Panc1 (cell line): ENCODE measurements at regions not wholly inside any gene's neighbourhood (a gene's known extent, or its start where the extent isn't known, plus 50 kb on each side); places are given as distances from the start of the nearest gene placed in this dataset.

Source experiments
- ATAC-seq: fragments of 200-7000 bp; cut with Tn5 transposase; 2 replicates; pipeline ENCODE4 v1.9.1; 2020; ENCODE audit warnings: mild to moderate bottlenecking, moderate library complexity
- BruUV-seq: library from RNA; stranded (reverse); fragments of 400-500 nt; replicated peaks from 2 replicates; lab custom pipeline; 2021; lab: Mats Ljungman, UMichigan
- CTCF ChIA-PET: fragments of 300-600 bp; sonication (Branson Sonifier 250); formaldehyde crosslinking; loops from one replicate; lab custom pipeline; 2022; ENCODE audit warnings: antibody characterized with exemption; lab: Charles Lee
- POLR2A ChIA-PET: fragments of 300-600 bp; sonication (Branson Sonifier 250); formaldehyde crosslinking; loops from one replicate; lab custom pipeline; 2022; ENCODE audit warnings: antibody characterized with exemption; lab: Charles Lee
- DNase-seq: peaks from one replicate; pipeline ENCODE4 v3.0.0-alpha.2; 2010; ENCODE audit warnings: low read depth, low spot score
- H3K27ac ChIP-seq: 2 replicates; pipeline ENCODE4 v1.5.1; 2011; ENCODE audit warnings: mild to moderate bottlenecking, low read length, inconsistent platforms
- H3K27me3 ChIP-seq: fragments of 200-500 bp; sonication (Bioruptor generic); 2 replicates; pipeline ENCODE4 v1.6.0; 2014; ENCODE audit warnings: low read length, inconsistent platforms; ENCODE audit not compliant: control insufficient read depth, insufficient read depth
- H3K36me3 ChIP-seq: fragments of 200-500 bp; sonication (Bioruptor generic); 2 replicates; pipeline ENCODE4 v1.5.1; 2014; ENCODE audit warnings: inconsistent platforms, mild to moderate bottlenecking, low read length, moderate library complexity; ENCODE audit not compliant: control insufficient read depth, insufficient read depth
- H3K4me1 ChIP-seq: 2 replicates; pipeline ENCODE4 v1.5.1; 2011; ENCODE audit warnings: inconsistent platforms, mild to moderate bottlenecking, low read length, moderate library complexity; ENCODE audit not compliant: control insufficient read depth, insufficient read depth
- H3K4me3 ChIP-seq, 2 experiments: 2 replicates each; pipeline ENCODE4 v1.5.1; 2011 to 2012; ENCODE audit warnings: low read depth in 2 of 2, low read length in 2 of 2, mild to moderate bottlenecking in 2 of 2, inconsistent platforms in 1 of 2, moderate library complexity in 1 of 2
- H3K9me3 ChIP-seq: fragments of 200-500 bp; sonication (Bioruptor generic); 2 replicates; pipeline ENCODE4 v1.5.1; 2014; ENCODE audit warnings: low read depth, mild to moderate bottlenecking, inconsistent platforms, low read length, moderate library complexity; ENCODE audit not compliant: control insufficient read depth, insufficient read depth
- CTCF ChIP-seq: fragments of 450-650 bp; IDR thresholded peaks from 2 replicates; pipeline ENCODE4 v1.5.1; 2017; ENCODE audit warnings: mild to moderate bottlenecking
- POLR2AphosphoS5 ChIP-seq: IDR thresholded peaks from 2 replicates; pipeline ENCODE4 v1.6.1; 2012; ENCODE audit warnings: mild to moderate bottlenecking, low read depth, low read length, moderate library complexity
- REST ChIP-seq, 2 experiments: IDR thresholded peaks; 2 replicates each; pipeline ENCODE4 v1.6.1; 2011 to 2012; ENCODE audit warnings: low read depth in 2 of 2, control low read depth in 1 of 2, low read length in 1 of 2, mild to moderate bottlenecking in 1 of 2, moderate library complexity in 1 of 2; ENCODE audit not compliant: insufficient read depth in 1 of 2
- SIN3A ChIP-seq: IDR thresholded peaks from 2 replicates; pipeline ENCODE4 v1.6.1; 2012; ENCODE audit warnings: low read depth, mild to moderate bottlenecking, low read length, moderate library complexity, borderline replicate concordance; ENCODE audit not compliant: insufficient read depth
- TCF7L2 ChIP-seq: IDR thresholded peaks from 2 replicates; pipeline ENCODE4 v1.6.1; 2011; ENCODE audit warnings: mild to moderate bottlenecking, low read depth, low read length, inconsistent platforms
- in situ Hi-C: cut with HindIII; loops from 2 replicates; pipeline ENCODE4 v1.10.0; 2016; ENCODE audit warnings: low sequenced_read_pairs, low pct_unique_long_range_greater_than_20kb
- intact Hi-C: fragments of 100-400 bp; cut with micrococcal nuclease; formaldehyde crosslinking; loops from one replicate; pipeline ENCODE4 v1.10.0; 2022; ENCODE audit not compliant: unreplicated experiment

- Histone ChIP-seq H3K4me1 (no peaks in the 10 kb centered on the region), H3K36me3 (no peaks in the 10 kb centered on the region), H3K4me3 (no peak overlapping the region), H3K27me3 (no peaks in the 10 kb centered on the region), H3K9me3 (no peaks in the 10 kb centered on the region), H3K27ac (no peak overlapping the region)
- in situ Hi-C loops: no loop called here
- ChIA-PET POLR2A (no interaction called here), CTCF (no interaction called here)
- ATAC-seq (no peak), DNase-seq (no peak)
- no TSS peak for BruUV-seq
- intact Hi-C loops: no loop called here
- no peak for TF ChIP-seq SIN3A
- TF ChIP-seq TCF7L2: no peak
- no peak for TF ChIP-seq REST (IDR thresholded peaks at IDR 0.05; ENCODE audit: insufficient read depth in 1 of 2, low read depth in 2 of 2, low read length in 1 of 2)
Measured at GRCh38 chr3:78015856-78016255, 976.0 kb downstream of the ROBO2 start.

GRCh38 chr3:78021710-78022109 lies 981.8 kb downstream of the ROBO2 start:
- ATAC-seq: no peak
- no TSS peak for BruUV-seq
- intact Hi-C loops: no loop called here
- no peak for DNase-seq
- CTCF ChIA-PET: interaction anchor here (0.6 kb wide), 1 partner anchor 51 kb away, joined by 5 read pairs; no protein-coding TSS in a partner anchor
- no peak for TF ChIP-seq POLR2AphosphoS5
- TF ChIP-seq REST (IDR thresholded peaks at IDR 0.05; ENCODE audit: insufficient read depth in 1 of 2, low read depth in 2 of 2, low read length in 1 of 2): no peak
- no peak for TF ChIP-seq CTCF
- TF ChIP-seq SIN3A: no peak
- no peak for TF ChIP-seq TCF7L2
- Histone ChIP-seq H3K4me1 (no peaks in the 10 kb centered on the region), H3K27me3 (no peaks in the 10 kb centered on the region), H3K27ac (no peak overlapping the region), H3K36me3 (no peaks in the 10 kb centered on the region), H3K9me3 (no peaks in the 10 kb centered on the region), H3K4me3 (no peak overlapping the region)
- POLR2A ChIA-PET: no interaction called here
- in situ Hi-C loops: no loop called here
